Right ventricle myocardium inferior (tissue), 1 donor: ENCODE measurements at regions not wholly inside any gene's neighbourhood (a gene's known extent, or its start where the extent isn't known, plus 50 kb on each side); places are given as distances from the start of the nearest gene placed in this dataset.

Experiments
- ATAC-seq: fragments of 200-7000 bp; cut with Tn5 transposase; one replicate; pipeline ENCODE4 v1.9.1; 2020; ENCODE audit warnings: mild to moderate bottlenecking, moderate library complexity
- DNase-seq: peaks from one replicate; pipeline ENCODE4 v3.0.0; 2021; ENCODE audit errors: missing footprints
- intact Hi-C: fragments of 100-400 bp; cut with DNase I; formaldehyde crosslinking; loops from one replicate; pipeline ENCODE4 v1.11.0; 2022
- donor health status: DM: no; HTN: yes; CAD: no; lungs with severe emphysema.

DNA sequence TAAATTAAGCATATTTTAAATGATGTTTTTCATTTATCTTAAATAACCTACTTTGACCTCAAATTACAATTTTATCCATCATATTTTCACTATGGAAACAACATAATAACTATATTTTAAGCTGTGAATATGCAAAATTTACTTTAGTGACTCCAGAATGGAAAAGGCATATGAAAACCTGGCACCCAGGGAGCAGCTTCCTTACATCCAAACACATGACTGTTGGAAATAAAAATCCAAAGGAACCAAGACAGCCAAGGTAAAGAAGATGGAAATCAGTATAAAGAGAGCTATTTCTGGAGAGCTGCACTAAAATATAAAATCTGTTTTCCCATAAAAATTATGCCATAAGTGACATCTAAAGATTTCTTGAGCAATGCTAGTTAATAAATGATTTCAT is 140.3 kb upstream of the FTMT start:
- no peak for ATAC-seq
- intact Hi-C loops = no loop called here
- DNase-seq = no peak

- DNase-seq (no peak), ATAC-seq (no peak)
- intact Hi-C loops = no loop called here
These were observed 132.4 kb upstream of the FTMT start for GRCh38 chr5:121719255-121719654.

- DNase-seq = no peak
- intact Hi-C loops = no loop called here
- no peak for ATAC-seq
These were observed 126.2 kb upstream of the FTMT start for GRCh38 chr5:121725450-121725849.

GRCh38 chr5:121726991-121727390 is 124.7 kb upstream of the FTMT start:
- DNase-seq (no peak), ATAC-seq (no peak)
- intact Hi-C loops = no loop called here

DNA sequence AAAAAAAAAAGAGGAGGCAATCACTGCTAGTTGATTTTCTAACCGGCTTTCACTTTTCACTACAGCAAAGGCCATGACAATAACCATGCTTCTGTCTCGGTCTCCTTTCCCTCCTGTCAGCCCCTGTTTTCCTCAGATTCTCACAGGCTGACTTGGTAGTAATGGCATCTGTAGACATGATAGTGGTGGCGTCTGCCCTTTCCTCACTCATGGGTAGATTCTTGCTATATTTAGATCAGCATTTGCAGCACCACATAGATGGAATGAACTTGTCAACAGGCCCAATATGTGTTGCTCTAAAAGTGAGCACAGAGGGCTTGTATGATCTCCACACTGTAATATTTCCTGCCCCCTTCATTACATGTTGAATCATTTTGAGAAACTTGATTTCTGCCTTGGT is 120.3 kb upstream of the FTMT start:
- DNase-seq (no peak), ATAC-seq (peak; percentile 90)
- intact Hi-C loops = no loop called here

DNA sequence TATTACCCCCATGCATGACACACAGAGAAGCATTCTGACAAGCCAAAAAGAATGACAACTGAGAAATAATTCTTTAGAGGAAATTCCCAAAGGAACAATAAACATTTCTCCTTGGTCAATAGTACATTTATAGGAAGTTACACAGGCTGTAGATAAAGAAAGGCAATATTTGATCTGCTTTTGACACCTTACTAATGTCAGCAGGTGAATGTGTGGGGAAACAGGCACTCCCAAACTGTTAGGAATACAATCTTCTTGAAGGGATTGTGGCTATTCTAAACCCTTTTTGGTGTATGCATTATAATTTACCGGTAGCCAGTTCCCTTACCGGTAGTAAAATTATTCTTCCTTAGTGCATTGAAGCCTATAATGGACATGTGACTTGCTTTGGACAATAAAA is 116.1 kb upstream of the FTMT start:
- intact Hi-C loops = no loop called here
- DNase-seq (no peak), ATAC-seq (no peak)

GRCh38 chr5:121737120-121737519 is 114.6 kb upstream of the FTMT start:
- no peak for ATAC-seq
- DNase-seq = no peak
- intact Hi-C loops = no loop called here

GRCh38 chr5:121741156-121741555 is 110.5 kb upstream of the FTMT start:
- ATAC-seq = no peak
- intact Hi-C loops = no loop called here

GRCh38 chr5:121744577-121744976 is 107.1 kb upstream of the FTMT start:
- ATAC-seq (no peak), DNase-seq (no peak)
- intact Hi-C loops = no loop called here

More at GRCh38 chr5:121741156-121741555, 110.5 kb upstream of the FTMT start:
- no peak for DNase-seq

GRCh38 chr5:121745407-121745806 is 106.3 kb upstream of the FTMT start:
- DNase-seq (no peak), ATAC-seq (no peak)
- intact Hi-C loops = no loop called here

DNA sequence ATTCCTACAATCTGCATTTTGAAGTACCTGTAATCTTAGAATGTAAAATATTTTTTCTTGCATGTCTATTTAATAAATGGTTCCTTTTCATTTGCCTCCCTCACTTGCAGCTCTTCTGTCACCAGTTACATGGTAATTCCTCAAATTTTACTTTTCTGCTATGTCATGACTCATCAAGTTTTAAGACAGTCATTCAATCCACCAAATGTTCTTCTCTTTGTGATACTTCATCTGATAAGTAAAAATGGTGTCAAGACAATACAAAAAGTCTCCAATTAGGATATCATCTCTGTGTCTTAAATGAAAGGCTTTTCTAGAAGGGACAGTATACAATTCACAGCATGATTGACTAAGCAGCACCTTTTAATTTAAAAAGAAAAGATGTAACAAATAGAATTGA is 104.9 kb upstream of the FTMT start:
- intact Hi-C loops = no loop called here
- DNase-seq = no peak
- ATAC-seq = no peak

GRCh38 chr5:121748686-121749085 is 103.0 kb upstream of the FTMT start:
- intact Hi-C loops = no loop called here
- DNase-seq = no peak
- peak; percentile 80 for ATAC-seq

DNA sequence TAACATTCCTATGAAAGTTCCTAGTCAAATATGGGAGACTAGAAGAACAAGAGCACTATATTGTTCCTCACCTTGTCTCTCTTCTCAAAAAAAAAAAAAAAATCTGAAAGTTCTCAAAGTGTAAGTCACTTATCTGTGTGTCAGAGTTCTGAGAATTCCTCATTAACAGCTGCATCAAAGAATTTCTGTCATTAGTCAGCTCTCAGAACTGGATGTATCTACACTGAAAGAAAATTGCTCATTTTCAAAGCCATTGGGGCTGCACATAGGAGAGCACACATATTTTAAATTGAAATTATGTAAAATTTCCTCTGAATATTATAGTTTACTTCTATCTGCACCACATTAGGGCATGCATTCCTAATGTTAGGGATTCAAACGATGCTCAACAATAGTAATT is 99.5 kb upstream of the FTMT start:
- intact Hi-C loops = no loop called here
- DNase-seq = no peak
- no peak for ATAC-seq

DNA sequence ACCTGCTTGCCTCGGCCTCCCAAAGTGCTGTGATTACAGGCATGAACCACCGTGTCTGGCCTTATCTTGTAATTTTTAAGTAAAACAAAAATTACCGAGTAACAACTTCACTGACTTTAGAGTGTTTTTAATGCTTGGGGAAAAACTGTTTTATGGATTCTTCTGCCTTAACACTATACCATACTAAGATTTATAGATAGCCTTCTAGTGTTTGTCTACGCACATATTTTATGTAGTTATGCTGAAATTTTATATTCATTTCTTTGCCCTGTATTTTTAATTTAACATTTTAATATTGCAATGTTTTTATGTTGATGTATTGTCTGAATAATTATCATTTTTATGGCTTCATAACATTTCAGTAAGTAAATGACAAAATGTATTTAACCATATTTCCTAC is 96.4 kb upstream of the FTMT start:
- intact Hi-C loops = no loop called here
- DNase-seq (no peak), ATAC-seq (no peak)

DNA sequence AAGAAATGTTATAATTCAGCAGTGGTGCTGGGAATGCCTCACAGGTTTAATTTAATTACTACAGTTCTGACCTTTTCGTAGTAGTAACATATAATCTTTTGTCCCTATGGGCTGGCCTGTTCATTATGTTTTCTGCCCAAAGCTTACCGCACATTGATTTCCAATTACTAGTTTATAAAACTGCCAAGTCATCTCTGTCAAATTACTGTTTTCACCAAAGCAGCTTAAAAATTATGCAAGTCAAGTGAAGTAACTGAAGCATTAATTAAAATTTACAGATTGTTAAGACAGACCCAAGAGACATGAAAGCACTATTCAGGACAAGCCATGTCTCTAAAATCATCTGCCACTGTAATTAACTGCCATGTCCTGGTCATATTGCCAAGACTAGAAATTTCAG is 93.9 kb upstream of the FTMT start:
- DNase-seq (no peak), ATAC-seq (no peak)

GRCh38 chr5:121758615-121759014 is 93.1 kb upstream of the FTMT start:
- DNase-seq (no peak), ATAC-seq (no peak)
- intact Hi-C loops = no loop called here

More for the DNA sequence above, 93.9 kb upstream of the FTMT start:
- intact Hi-C loops = no loop called here

- intact Hi-C loops = no loop called here
- DNase-seq = no peak
- no peak for ATAC-seq
These were observed 89.3 kb upstream of the FTMT start for GRCh38 chr5:121762426-121762825.

DNA sequence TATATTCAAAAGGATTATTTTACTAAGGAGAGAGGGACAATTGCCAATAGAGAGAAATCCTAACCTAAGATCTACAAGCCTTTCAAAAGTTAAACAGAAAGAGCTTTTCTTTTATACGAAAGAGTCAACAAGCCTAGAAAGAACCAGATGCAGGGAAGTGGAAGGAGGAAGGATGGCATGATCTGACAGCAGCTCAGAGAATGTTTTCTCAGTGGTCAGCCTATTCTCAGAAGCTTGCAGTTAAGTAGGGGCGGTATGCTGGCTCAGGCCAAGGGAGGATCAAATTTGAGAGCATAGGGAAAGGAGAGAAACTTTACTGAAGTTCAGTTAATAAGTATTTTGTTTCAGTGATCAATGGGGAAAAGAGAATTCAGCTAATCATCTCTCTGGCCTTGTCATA is 88.0 kb upstream of the FTMT start:
- ATAC-seq = no peak
- intact Hi-C loops = no loop called here
- no peak for DNase-seq

DNA sequence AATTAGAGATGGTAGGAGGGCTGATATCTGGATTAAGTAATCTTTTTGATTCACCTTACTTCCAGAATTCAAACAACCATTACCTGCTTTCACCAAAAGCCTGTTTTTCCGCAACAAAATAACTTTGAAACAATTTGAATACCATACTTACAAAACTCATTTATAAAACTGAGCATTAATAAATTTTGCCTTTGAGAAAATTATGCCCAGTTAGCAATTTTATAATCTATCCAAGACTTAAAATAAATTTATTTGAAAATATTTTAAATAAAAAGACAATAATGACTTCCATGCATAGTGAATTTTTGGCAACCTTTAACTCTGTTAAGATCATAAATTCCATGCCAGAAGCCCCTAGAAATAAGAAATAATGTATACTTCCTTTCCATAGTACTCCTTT is 71.3 kb upstream of the FTMT start:
- intact Hi-C loops = no loop called here
- DNase-seq (no peak), ATAC-seq (no peak)

DNA sequence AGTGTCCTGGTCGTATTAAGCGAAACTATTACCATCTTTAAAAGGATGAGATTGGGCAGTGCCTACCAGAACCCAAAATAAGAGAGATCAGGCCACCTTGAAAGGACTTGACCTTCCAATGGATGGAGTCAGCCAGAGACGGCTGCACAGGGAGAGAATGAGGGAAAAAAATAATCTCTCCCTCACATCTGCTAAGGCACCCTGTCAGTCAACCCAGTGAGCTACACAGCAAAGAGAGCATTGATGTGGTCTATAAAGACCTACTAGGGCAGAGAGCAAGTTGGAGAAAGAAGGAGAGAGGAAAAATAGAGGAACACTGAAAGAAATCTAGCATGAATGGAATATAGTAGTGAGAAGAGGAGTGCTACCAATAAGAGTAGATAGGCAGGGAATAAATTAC is 68.0 kb upstream of the FTMT start:
- DNase-seq = no peak
- intact Hi-C loops = no loop called here
- ATAC-seq = no peak

DNA sequence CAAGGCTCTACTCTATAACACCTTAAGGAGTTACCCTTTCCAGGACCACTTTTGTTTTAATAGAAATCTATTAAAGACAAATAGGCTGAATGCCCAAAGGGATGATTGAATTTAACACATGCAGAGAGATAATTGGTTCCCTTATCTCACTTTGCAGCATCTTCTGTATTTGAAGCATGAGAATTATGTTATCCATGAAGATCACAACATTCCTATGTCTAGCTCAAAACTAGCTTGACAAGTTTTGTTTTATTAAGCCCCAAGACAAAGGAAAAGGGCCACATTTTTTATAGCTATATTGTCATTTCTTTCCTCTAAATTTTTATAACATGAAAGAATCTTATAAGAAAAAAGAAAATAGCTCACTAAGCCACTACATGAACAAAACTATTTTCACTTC is 57.9 kb upstream of the FTMT start:
- intact Hi-C loops = no loop called here
- no peak for ATAC-seq
- no peak for DNase-seq

- intact Hi-C loops = no loop called here
- DNase-seq (no peak), ATAC-seq (no peak)
These were observed 56.2 kb upstream of the FTMT start for GRCh38 chr5:121795511-121795910.
